AG08395 (cell line): ENCODE measurements at regions not wholly inside any gene's neighbourhood (a gene's known extent, or its start where the extent isn't known, plus 50 kb on each side); places are given as distances from the start of the nearest gene placed in this dataset.

Experiments used
- DNase-seq: peaks from one replicate; pipeline ENCODE4 v3.0.0; 2012; ENCODE audit warnings: mixed read lengths, low spot score

DNA sequence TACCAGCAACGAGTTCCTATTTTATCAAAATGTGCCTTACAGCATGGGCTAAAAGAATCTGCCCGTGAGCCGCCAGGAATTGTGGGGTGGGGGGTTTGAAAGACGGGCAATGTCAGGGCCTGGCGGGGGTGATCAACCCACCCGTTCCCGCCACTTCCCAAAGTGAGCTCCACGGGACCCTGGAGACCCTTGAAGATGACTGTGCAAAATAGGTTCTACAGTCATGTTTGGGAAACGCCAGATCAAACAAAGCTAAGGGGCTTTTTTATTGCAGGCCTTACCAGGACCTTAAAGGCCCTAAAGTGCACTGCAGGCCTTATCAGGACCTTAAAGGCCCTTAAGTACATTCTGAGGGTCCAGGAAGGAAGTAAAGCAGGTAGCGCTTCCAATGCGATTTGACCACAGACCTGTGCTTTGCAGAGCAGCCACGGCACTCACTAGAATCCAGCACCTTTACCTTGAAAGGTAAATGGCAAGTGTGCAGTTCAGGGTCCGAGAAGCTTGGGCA, 404.1 kb downstream of the SHANK2 start:
- no peak for DNase-seq

DNA sequence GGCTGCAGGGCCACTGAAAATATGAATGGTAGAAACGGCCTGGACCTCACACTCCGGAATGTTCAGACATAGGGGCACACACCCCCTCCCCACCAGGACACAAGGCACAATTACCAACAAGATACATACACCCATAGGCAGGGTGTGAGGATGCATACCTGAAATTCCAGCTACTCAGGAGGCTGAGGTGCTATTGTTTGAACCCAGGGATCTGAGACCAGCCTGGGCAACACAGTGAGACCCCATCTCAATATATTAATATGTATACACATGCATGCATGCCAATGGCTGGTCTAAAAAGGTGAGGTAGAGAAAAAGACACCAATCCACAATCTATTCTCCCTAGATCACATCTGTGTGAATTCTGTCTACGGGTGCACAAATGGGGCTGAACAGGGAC, 403.3 kb downstream of the SHANK2 start:
- DNase-seq: no peak

DNA sequence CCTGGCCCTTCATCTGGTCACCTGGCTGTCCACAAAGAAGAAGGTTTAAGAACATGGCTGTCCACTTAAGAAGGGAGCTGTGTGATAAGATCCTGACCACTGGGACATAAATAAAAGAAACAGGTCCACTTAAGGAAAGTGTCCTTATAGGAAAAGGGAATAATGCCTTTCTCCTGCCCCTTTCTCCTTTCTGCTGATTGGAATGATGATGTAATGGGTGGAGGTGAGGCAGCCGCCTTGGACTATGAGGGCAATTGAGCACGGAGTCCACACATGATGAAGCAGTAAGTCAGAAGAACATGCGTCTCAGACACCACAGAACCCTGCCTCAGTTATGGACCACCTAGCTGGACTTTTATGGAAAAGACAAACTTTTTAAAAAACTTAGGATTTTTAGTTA, 401.1 kb downstream of the SHANK2 start:
- no peak for DNase-seq

DNA sequence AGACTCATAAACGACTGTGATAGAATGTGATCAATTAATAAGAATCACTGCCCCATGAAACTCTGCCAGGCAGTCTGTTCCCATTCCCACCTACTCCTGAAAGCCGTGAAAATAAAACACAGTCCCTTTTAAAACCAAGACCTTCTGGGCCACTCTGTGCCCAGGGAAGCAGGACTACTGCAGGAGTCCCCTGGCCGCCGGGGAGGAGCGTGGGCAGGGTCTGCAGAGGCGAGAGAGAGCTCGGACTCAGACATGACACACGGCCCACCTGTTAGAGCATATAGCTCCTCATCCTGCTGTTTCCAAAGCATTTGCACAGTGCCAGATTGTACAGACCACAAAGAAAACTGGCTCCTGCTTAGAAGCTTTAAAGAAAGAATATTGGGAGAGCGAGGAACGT, 400.5 kb downstream of the SHANK2 start:
- DNase-seq: no peak

DNA sequence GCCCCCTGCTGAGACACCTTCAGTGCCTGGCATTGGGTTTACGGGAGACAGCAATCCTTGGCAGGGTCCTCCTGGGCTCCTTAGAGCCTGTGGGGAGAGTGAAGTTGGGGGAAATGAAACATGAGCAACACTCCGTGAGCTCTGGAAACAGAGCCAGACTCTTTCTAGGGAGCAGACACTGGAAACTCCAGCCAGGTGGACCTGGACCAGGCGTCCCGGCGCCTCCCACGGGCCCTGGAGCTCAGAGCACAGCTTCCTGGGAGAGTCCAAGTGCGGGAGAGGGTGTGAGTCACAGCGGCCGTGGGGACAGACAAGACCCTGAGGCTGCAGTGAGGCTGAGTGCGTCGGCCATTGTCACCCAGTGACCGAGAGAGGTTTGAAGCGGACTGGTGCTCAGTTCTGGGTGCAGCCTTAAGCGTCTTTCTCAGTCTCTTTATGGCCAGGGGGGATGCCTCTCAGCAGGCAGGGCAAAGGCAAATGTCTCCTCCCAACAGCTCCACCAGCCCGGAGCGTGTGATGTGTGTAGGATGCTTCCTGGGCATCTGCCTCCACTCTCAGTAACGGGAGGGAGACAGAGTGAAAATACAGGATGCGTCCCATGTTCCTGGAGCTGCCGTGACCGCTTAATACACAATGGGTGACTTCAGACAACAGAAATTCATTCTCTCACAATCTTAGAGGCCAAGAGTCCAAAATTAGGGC, 399.2 kb downstream of the SHANK2 start:
- DNase-seq: no peak

DNA sequence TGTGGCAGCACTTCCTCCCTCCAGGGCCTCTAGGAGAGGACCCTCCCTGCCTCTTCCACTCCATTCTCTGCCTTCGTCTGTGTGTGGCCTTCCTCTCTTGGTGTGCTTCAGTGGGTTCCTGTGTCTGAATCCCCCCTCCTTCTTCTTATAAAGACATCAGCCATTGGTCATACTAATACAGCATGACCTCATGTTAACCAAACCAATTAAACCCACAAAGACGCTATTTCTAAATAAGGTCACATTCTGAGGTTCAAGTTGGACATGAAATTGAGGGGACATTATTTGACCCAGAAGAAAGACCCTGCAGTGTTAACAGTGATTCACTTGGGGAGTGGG, 398.6 kb downstream of the SHANK2 start:
- DNase-seq: no peak

DNA sequence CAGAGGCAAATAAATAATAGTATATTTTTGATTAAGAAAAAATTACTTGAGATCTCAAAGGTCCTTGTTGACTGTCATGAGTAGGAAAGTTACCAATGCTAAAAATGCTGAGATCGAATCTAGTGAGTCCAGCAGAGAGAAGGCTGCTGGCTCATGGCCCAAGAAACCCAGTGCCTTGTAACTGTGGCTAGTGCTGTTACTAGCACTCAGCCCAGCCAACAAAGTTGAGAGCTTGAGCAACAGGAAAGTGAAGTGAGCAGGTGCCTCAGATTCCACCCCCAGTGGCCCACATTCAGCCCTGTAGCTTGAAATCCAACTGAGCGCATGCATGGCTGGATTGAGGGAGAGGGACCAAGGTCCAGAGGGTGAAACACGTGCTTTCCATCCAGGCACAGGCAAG, 398.2 kb downstream of the SHANK2 start:
- no peak for DNase-seq

DNA sequence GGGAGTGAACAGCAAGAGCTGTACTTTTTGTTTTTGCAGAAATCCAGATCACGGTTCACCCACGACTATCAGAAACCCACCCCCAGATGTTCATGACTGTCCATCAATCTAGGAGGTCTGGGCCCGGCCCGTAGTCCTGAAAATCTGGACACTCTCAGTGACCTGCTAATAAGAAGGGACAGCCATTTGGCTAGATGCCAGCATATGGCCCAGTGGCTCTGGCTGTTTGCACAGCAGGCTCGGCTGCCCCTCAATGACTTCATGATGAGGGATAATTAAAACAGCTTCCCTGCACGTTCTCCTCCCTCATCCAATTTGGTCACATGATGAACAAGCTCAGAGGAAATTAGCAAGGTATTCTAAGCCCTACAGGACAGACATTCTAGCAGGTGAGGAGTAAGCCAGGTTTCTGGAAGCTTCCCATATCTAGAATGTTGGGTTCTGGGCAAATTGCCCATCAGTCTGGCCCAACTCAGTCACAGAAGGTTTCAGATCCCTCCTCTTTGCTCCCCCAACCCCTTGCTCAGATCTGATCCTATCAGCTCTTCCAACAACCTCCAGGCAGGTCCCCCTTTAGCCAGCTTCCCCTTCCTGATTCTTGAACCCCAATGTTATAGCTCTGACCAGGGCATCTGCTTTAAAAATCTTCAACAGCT, 397.3 kb downstream of the SHANK2 start:
- no peak for DNase-seq

DNA sequence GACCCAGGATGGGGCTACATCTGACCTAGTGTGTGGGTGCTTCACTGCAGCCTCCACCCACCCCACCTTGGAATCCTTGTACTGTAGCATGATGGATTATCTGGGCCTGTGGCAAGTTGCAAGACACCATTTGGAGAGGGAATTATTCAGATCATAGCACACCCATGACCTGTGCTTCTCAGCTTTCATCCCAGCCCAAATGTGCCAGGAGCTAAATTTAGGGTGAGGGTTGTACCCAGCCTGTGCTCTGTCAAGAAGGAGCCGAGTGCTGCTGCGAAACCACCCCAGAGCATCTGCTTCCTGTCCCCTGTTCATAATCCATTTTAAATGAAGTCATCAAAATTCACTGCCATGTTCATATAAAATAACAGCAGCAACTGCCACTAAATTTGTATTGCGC, 394.5 kb downstream of the SHANK2 start:
- no peak for DNase-seq

DNA sequence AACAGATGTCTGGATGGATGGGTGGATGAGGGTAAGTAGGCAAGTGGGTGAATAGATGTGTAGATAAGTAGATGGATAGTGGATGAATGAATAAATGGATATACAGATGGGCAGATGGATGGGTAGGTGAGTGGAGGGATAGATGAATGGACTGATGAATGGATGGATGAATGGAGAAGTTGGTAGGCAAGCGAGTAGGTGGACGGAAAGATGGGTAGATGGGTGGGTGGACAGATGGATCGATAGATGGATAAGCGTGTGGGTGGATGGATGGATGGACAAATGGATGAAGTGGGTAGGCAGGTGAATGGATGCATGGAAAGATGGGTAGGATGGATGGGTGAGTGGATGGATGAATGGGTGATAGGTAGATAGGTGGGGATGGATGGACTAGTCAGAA, 393.2 kb downstream of the SHANK2 start:
- no peak for DNase-seq

DNA sequence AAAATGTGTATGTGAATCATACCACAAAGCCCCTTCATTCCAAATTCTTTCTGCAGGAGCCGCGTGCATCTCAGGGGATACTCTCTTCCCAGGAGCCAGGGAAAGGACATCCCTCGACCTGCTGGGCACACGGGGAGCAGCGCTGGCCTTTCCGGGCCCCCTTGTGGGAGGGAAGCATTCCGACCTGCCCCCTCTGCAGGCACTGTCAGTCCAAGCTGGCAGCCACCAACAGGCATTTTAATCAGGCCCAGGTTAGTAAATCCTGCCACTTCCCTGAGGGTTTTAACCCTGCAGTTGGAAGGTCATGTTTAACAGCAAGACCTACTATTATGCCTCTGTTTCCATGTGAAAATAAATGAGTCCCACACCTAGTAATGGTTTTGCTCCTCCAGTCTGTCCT, 391.5 kb downstream of the SHANK2 start:
- DNase-seq: no peak

DNA sequence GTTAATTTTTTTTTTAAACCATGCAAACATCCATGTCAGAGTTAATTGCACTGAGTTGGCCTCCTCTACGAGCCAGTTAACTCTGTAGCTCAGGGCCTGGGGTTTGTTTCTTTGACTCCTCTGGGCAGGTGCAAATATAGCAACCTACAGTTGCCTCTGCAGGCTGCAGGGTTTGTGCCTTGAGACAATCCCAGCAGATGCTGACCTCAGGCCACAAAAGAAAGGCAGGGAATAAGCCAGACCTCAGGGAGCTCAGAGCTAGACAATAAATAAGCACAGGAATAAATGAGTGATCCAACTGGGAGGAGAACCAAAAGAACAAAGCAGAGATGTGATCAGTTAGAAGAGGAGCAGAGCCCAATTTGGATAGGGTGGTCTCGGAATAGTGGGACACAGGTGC, 390.8 kb downstream of the SHANK2 start:
- DNase-seq: no peak

DNA sequence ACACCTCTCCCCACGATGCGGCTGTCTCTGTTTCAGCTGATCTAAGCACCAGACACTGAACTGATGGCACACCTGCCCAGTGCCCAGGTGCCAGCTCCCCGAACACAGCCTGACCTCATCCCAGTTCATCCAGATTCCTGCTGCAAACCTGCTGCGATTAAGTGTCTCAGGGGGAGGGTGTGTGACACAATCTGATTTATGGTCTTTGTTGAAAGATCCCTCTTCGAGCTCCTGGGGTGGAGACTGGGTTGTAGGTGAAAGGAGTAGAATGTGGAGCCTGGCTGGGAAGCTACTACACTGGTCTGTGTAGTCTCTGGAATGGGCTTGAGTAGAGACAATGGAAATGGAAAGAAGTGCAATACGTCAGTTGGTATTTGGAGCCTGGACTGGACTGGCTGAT, 390.3 kb downstream of the SHANK2 start:
- no peak for DNase-seq

DNA sequence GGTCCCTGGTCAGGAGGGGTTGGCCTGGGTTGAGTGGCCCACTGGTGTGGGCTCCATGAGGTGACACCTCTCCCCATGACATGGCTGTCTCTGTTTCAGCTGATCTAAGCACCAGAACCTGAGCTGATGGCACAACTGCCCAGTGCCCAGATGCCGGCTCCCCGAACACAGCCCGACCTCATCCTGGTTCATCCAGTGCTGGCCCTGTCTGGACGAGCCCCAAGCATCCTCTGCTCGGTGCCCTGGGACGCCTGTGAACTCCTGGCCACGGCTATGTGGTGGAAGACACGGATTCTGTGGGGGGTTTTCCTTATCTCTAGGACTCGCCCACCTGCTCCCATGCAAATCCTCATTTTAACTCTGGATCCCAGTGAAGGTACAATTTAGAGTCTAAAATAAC, 389.2 kb downstream of the SHANK2 start:
- DNase-seq: no peak

DNA sequence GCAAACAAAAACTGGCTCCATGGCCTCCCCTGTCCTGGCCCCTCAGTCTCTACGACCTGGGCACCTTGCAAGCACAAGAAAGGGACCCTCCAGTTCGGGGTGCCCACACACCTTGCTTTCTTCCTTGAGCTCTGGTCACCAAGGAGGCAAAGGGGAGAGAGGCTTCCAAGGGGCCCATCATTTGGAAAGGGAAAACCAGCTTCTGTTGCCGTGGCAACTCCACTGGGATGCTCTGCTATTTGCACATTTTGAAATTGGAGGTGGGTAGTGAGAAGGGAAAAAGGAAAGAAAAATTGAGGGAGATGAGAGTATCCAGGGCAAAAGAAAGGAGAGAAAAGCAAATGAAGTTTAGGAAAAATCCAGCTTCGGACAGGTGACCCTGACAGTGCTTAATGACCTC, 388.4 kb downstream of the SHANK2 start:
- no peak for DNase-seq

DNA sequence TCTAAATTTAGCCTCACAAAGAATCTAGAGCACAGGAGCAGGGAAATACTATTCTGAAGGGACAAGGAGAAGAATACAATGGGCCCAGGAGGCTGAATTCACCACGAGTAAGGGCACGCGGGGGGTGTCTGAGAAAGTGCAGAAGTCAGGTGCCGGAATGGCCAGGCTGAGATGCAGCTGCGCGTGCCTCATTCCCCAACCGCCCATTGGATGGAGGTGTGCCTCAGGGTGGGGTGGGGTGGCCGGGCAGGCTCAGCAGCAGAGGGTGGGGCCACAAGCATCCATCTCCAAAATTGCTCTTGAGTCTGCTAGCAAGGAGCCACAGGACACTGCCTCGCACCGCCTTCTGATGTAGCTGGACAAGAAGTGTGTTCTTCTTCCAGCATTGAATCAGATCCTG, 387.0 kb downstream of the SHANK2 start:
- no peak for DNase-seq

DNA sequence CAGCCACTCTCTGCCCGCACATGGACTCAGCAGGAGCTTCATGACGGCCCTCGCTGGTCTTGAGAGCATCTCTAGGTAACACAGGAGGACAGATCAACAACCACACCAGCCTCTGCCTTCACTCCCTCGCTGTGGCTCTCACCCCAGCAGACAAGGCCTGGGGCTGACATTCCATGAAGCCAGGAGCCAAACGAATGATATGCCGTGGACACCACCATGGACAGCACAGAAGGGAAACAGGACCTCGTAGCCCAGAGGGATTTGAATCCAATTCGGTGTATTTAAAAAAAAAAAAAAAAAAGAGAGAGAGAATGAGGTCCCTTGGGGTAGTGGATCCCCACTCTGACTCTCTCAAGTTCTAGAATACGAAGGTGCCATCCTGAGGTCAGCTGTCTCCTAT, 385.5 kb downstream of the SHANK2 start:
- DNase-seq: no peak

DNA sequence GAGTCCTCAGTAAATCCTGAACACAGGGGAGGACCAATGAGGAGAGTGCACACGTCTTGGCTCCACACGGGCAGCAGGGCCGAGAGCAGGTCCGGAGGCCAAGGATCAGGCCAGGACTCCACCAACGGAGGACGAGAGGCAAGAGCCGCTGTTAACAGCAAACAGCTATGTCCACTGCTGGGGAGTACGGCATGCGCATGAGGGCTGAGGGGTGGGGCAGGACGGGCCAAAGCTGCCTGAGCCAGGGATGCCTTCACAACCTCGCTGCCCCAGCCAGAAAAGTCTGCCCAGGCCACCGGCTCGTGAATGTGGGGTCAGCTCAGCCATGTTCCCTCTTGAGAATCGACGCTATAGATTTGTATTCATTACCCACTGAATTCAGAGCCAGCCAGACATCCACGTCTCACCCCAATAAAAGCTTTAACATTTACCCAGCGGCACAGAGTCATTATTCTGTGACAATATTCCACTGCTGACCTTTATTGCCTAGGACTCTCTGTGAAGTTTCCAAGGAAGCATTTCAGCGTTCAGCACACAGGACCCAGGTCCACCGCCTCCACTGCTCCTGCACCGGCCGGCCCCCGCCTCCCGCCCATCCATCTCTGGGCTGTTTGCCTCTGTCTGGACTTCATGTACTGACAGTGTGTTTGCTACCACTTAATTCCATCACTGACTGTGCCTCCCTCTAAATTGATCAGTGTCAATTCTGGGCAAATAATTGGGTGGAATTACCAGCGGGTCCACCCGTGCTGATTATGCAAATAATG, 384.9 kb downstream of the SHANK2 start:
- DNase-seq: no peak

DNA sequence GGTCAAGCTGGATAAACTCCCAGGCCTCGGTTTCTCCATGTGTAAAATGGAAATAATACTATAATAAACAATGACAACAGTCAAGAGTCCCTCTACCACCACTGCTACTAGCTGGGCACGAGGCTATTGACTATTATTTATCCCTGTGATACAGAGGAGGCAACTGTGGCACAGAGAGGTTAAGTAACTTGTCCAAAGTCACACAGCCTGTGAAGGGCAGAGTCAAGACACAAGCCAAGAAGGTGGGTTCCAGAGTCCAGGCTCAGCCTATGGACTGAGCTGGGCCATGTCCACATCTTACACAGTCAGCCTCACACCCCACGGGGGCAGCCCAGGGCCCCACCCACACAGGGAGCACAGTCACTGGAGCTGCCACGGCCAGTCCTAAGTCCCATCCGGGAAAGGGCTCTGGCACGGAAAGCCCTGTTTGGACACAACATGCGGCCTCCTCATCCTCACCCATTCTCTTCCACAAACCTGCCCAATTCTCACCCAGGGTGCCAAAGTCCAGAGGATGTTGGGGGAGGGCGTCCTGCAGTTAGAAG, 384.0 kb downstream of the SHANK2 start:
- DNase-seq: no peak

DNA sequence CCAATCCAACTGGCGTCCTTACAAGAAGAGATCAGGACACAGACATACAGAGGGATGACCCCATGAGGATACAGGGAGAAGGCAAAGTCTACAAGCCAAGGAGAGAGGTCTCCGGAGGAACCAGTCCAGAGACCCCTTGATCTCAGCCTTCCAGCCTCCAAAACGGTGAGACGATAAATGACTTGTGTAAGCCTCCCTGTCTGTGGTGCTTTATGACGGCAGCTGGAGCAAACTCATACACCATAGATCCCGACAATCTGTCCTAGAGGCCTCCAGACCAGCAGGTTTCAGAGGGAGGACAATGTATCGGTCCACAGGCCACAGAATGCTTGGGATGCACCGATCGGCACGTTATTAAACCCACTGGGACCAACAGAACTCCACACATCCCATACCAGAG, 383.3 kb downstream of the SHANK2 start:
- no peak for DNase-seq

DNA sequence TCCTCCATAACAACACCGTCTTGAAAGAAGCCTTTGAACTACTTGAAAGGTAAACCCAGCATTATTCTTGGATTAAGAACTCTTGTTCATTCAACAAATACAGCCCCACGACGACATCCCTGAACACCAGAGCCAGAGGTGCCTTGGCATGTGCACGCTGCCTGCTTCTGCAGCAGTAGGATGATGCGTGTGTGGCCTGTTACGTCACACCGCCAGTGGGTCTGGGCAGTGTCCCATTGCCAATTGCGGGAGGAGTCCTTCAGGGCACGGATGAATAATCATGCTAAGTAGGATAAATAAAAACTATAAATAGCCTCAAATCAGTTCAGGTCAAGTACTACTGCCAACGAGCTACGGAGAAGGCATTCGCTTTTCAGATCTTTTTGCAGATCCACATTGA, 380.5 kb downstream of the SHANK2 start:
- peak; percentile 28 for DNase-seq

DNA sequence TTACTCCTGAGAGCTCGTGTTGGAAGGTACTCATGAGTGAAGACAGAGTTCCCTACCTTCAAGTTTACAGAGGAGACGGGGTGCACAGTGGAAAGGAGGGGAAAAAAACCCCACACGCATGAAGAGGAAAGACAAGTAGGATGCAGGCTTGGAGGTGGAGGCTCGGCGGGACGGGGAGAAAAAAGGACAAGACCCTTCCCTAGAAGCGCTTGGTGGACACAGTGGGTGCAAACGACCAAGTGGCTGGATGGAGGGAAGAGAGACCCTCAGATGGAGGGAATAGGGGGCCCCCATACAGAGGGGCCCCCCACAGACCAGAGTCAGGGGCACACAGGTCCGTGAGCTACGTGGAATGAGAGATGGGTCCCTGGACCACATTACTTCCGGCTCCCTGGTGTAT, 380.1 kb downstream of the SHANK2 start:
- no peak for DNase-seq
